Stomach (tissue), 4 donors: ENCODE measurements at regions not wholly inside any gene's neighbourhood (a gene's known extent, or its start where the extent isn't known, plus 50 kb on each side); places are given as distances from the start of the nearest gene placed in this dataset.

Experiments
- CTCF ChIP-seq, 7 experiments: fragments of 450-650 bp in 4 of 7; fragments of 200-600 bp in 3 of 7; sonication (generic) in 3 of 7; IDR thresholded peaks; one replicate each; pipeline ENCODE4 v1.5.1; 2016 to 2019; ENCODE audit warnings: antibody characterized with exemption in 7 of 7, control low read depth in 2 of 7, mild to moderate bottlenecking in 1 of 7
- EP300 ChIP-seq: sonication (generic); formaldehyde crosslinking; IDR thresholded peaks from one replicate; pipeline ENCODE4 v1.6.1; 2017; ENCODE audit warnings: antibody characterized with exemption
- POLR2A ChIP-seq, 4 donors: fragments of 450-650 bp; IDR thresholded peaks; one replicate each; pipeline ENCODE4 v1.6.1; 2016; ENCODE audit warnings: antibody characterized with exemption in 4 of 4, control low read depth in 2 of 4, mild to moderate bottlenecking in 1 of 4, moderate library complexity in 1 of 4
- POLR2AphosphoS5 ChIP-seq, 3 donors: sonication (generic); formaldehyde crosslinking; IDR thresholded peaks; one replicate each; pipeline ENCODE4 v1.6.1; 2016; ENCODE audit warnings: antibody characterized with exemption in 3 of 3

- TF ChIP-seq POLR2AphosphoS5 (IDR thresholded peaks at IDR 0.05) (no peak), CTCF (IDR thresholded peaks at IDR 0.05) (no peak), POLR2A (IDR thresholded peaks at IDR 0.05) (no peak), EP300 (no peak)
These were observed 97.9 kb upstream of the NCAM1 start for GRCh38 chr11:112863305-112863704.
